ENCODE measurements at regions not wholly inside any gene's neighbourhood (a gene's known extent, or its start where the extent isn't known, plus 50 kb on each side); places are given as distances from the start of the nearest gene placed in this dataset.

GRCh38 chr2:120904830-120905234 lies 169.2 kb downstream of the GLI2 start:
- no peaks in the 10 kb centered on the region for H3K9me3 Mint-ChIP-seq

GRCh38 chr2:120905298-120905697 lies 169.6 kb downstream of the GLI2 start:
- H3K4me1 Mint-ChIP-seq: no peaks in the 10 kb centered on the region
- H3K27me3 Mint-ChIP-seq: peaks cover 3% of the 10 kb centered on the region
- no peak overlapping the region for H3K4me3 Mint-ChIP-seq
- no peak overlapping the region for H3K27ac Mint-ChIP-seq
- no peaks in the 10 kb centered on the region for H3K36me3 Mint-ChIP-seq (ENCODE audit: low read depth)
- no peak for ATAC-seq (replicated peaks)
- no peaks in the 10 kb centered on the region for H3K9me3 Mint-ChIP-seq

More at GRCh38 chr2:120904830-120905234, 169.2 kb downstream of the GLI2 start:
- no peaks in the 10 kb centered on the region for H3K36me3 Mint-ChIP-seq (ENCODE audit: low read depth)
- no peak overlapping the region for H3K4me3 Mint-ChIP-seq
- H3K4me1 Mint-ChIP-seq: no peaks in the 10 kb centered on the region
- H3K27me3 Mint-ChIP-seq: peaks cover 3% of the 10 kb centered on the region
- H3K27ac Mint-ChIP-seq: no peak overlapping the region
- ATAC-seq (replicated peaks): no peak

GRCh38 chr2:120905824-120906571 lies 170.3 kb downstream of the GLI2 start:
- Mint-ChIP-seq H3K4me1 (no peaks in the 10 kb centered on the region), H3K27me3 (peaks cover 3% of the 10 kb centered on the region), H3K4me3 (no peak overlapping the region), H3K27ac (no peak overlapping the region), H3K9me3 (no peaks in the 10 kb centered on the region), H3K36me3 (ENCODE audit: low read depth) (no peaks in the 10 kb centered on the region)
- ATAC-seq (replicated peaks): no peak

GRCh38 chr2:120906914-120907313 lies 171.2 kb downstream of the GLI2 start:
- H3K36me3 Mint-ChIP-seq (ENCODE audit: low read depth): no peaks in the 10 kb centered on the region
- no peak overlapping the region for H3K4me3 Mint-ChIP-seq
- no peaks in the 10 kb centered on the region for H3K4me1 Mint-ChIP-seq
- no peaks in the 10 kb centered on the region for H3K9me3 Mint-ChIP-seq
- peaks cover 3% of the 10 kb centered on the region for H3K27me3 Mint-ChIP-seq
- no peak for ATAC-seq (replicated peaks)
- H3K27ac Mint-ChIP-seq: no peak overlapping the region

GRCh38 chr2:120907822-120908221 lies 172.2 kb downstream of the GLI2 start:
- ATAC-seq (replicated peaks): no peak
- Mint-ChIP-seq H3K9me3 (no peaks in the 10 kb centered on the region), H3K27me3 (no peaks in the 10 kb centered on the region), H3K4me1 (no peaks in the 10 kb centered on the region), H3K27ac (no peak overlapping the region), H3K36me3 (ENCODE audit: low read depth) (no peaks in the 10 kb centered on the region), H3K4me3 (no peak overlapping the region)

- Mint-ChIP-seq H3K27me3 (no peaks in the 10 kb centered on the region), H3K4me1 (no peaks in the 10 kb centered on the region), H3K9me3 (no peaks in the 10 kb centered on the region), H3K27ac (no peak overlapping the region), H3K4me3 (no peak overlapping the region), H3K36me3 (ENCODE audit: low read depth) (no peaks in the 10 kb centered on the region)
- no peak for ATAC-seq (replicated peaks)
These were observed 172.8 kb downstream of the GLI2 start for GRCh38 chr2:120908314-120908975.

- Mint-ChIP-seq H3K4me3 (no peak overlapping the region), H3K9me3 (no peaks in the 10 kb centered on the region), H3K27me3 (no peaks in the 10 kb centered on the region), H3K4me1 (no peaks in the 10 kb centered on the region), H3K27ac (no peak overlapping the region), H3K36me3 (ENCODE audit: low read depth) (no peaks in the 10 kb centered on the region)
- no peak for ATAC-seq (replicated peaks)
These were observed 173.4 kb downstream of the GLI2 start for GRCh38 chr2:120909102-120909501.

GRCh38 chr2:120910164-120910563 lies 174.5 kb downstream of the GLI2 start:
- no peaks in the 10 kb centered on the region for H3K36me3 Mint-ChIP-seq (ENCODE audit: low read depth)
- H3K27ac Mint-ChIP-seq: no peak overlapping the region
- H3K27me3 Mint-ChIP-seq: no peaks in the 10 kb centered on the region
- H3K4me1 Mint-ChIP-seq: no peaks in the 10 kb centered on the region
- no peak for ATAC-seq (replicated peaks)
- no peak overlapping the region for H3K4me3 Mint-ChIP-seq
- H3K9me3 Mint-ChIP-seq: no peaks in the 10 kb centered on the region

GRCh38 chr2:120910956-120911951 lies 175.6 kb downstream of the GLI2 start:
- Mint-ChIP-seq H3K36me3 (ENCODE audit: low read depth) (no peaks in the 10 kb centered on the region), H3K27ac (no peak overlapping the region), H3K27me3 (no peaks in the 10 kb centered on the region), H3K4me1 (no peaks in the 10 kb centered on the region), H3K9me3 (no peaks in the 10 kb centered on the region), H3K4me3 (no peak overlapping the region)
- ATAC-seq (replicated peaks): no peak

GRCh38 chr2:120912101-120912985 lies 176.7 kb downstream of the GLI2 start:
- ATAC-seq (replicated peaks): no peak
- H3K27ac Mint-ChIP-seq: no peak overlapping the region
- no peaks in the 10 kb centered on the region for H3K27me3 Mint-ChIP-seq
- H3K9me3 Mint-ChIP-seq: no peaks in the 10 kb centered on the region
- no peaks in the 10 kb centered on the region for H3K36me3 Mint-ChIP-seq (ENCODE audit: low read depth)
- no peak overlapping the region for H3K4me3 Mint-ChIP-seq
- no peaks in the 10 kb centered on the region for H3K4me1 Mint-ChIP-seq

- no peak for ATAC-seq (replicated peaks)
- Mint-ChIP-seq H3K4me1 (no peaks in the 10 kb centered on the region), H3K36me3 (ENCODE audit: low read depth) (no peaks in the 10 kb centered on the region), H3K4me3 (no peak overlapping the region), H3K9me3 (no peaks in the 10 kb centered on the region), H3K27me3 (no peaks in the 10 kb centered on the region), H3K27ac (no peak overlapping the region)
These were observed 178.5 kb downstream of the GLI2 start for GRCh38 chr2:120913972-120914838.

- ATAC-seq (replicated peaks): no peak
- no peak overlapping the region for H3K27ac Mint-ChIP-seq
- no peak overlapping the region for H3K4me3 Mint-ChIP-seq
- H3K27me3 Mint-ChIP-seq: no peaks in the 10 kb centered on the region
- H3K4me1 Mint-ChIP-seq: no peaks in the 10 kb centered on the region
- no peaks in the 10 kb centered on the region for H3K36me3 Mint-ChIP-seq (ENCODE audit: low read depth)
- no peaks in the 10 kb centered on the region for H3K9me3 Mint-ChIP-seq
These were observed 179.3 kb downstream of the GLI2 start for GRCh38 chr2:120914839-120915521.

GRCh38 chr2:120915670-120916069 lies 180.0 kb downstream of the GLI2 start:
- H3K9me3 Mint-ChIP-seq: no peaks in the 10 kb centered on the region
- no peak overlapping the region for H3K27ac Mint-ChIP-seq
- no peaks in the 10 kb centered on the region for H3K36me3 Mint-ChIP-seq (ENCODE audit: low read depth)
- no peak for ATAC-seq (replicated peaks)
- no peaks in the 10 kb centered on the region for H3K27me3 Mint-ChIP-seq
- H3K4me1 Mint-ChIP-seq: no peaks in the 10 kb centered on the region
- no peak overlapping the region for H3K4me3 Mint-ChIP-seq

All from activated T-helper 17 cell treated with anti-CD3 and anti-CD28 coated beads, Interleukin-2, amount 50 U/mL, for 72 hours (primary cell).